Heart left ventricle (tissue), 13 donors: ENCODE measurements at regions not wholly inside any gene's neighbourhood (a gene's known extent, or its start where the extent isn't known, plus 50 kb on each side); places are given as distances from the start of the nearest gene placed in this dataset.

ENCODE experiments used
- POLR2A ChIP-seq, 2 donors: fragments of 450-650 bp; IDR thresholded peaks; one replicate each; pipeline ENCODE4 v1.6.1; 2017; ENCODE audit warnings: antibody characterized with exemption in 2 of 2, mild to moderate bottlenecking in 2 of 2, moderate library complexity in 2 of 2
- TF ChIP-seq, protein P1 (sequence below), 12 donors: fragments of 200-600 bp; sonication (generic) in 4 of 12; IDR thresholded peaks; one replicate each; pipeline versions ENCODE4 v1.5.0 to v1.8.0; 2018 to 2022; ENCODE audit warnings: antibody characterized with exemption in 12 of 12, mild to moderate bottlenecking in 5 of 12
- donor health status: ischemic (EF 13 %, LVEDD 7.1; RV severe dilation, severe dysfunction).
- donor health status: DM: no; HTN: yes; CAD: no.
- donor health status: DM: no; HTN: no; CAD: no.
- donor health status: ischemic (EF 25% LVEDD 6.9; RV normal size, moderate dysfunction).
- donor health status: ischemic (EF 25% LVEDD 5.7; RV mildly dilated, moderate dysfunction).
- donor health status: ischemic (EF 35%, LVEDD 5.7; RV mildly dilated, moderate dysfunction).
- donor health status: nonischemic (EF 11% LVEDD 7.7; RV severe dilation, severe dysfunction).
- donor health status: DM: yes; HTN: yes; CAD: no.
- donor health status: PGD.
- donor health status: ischemic (EF 29% LVEDD 5.4; RV normal size, mild dysfunction).
- donor health status: nonischemic (EF 23%, LVEDD 6.1; RV moderate dilation, normal function).

DNA sequence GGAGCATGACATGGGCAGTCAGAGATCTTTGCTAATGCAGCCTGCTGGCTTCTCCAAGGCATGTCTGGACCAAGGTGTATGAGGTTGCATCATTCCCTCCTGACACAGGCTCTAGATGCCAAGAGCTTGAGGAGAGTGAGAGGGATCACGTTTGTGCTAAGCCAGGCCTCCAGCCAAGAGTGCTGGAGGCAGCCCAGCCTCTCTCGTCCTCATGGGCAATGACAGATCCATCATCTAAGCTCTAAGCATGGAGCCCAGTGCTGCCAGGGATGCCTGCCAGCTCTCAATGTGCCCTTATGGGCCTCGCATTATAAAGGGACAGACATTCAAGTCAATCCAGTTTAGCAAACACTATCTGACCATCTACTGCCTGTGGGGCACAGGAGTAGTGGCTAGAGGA lies 136.3 kb upstream of the VSTM2B start:
- TF ChIP-seq, protein P1, sequence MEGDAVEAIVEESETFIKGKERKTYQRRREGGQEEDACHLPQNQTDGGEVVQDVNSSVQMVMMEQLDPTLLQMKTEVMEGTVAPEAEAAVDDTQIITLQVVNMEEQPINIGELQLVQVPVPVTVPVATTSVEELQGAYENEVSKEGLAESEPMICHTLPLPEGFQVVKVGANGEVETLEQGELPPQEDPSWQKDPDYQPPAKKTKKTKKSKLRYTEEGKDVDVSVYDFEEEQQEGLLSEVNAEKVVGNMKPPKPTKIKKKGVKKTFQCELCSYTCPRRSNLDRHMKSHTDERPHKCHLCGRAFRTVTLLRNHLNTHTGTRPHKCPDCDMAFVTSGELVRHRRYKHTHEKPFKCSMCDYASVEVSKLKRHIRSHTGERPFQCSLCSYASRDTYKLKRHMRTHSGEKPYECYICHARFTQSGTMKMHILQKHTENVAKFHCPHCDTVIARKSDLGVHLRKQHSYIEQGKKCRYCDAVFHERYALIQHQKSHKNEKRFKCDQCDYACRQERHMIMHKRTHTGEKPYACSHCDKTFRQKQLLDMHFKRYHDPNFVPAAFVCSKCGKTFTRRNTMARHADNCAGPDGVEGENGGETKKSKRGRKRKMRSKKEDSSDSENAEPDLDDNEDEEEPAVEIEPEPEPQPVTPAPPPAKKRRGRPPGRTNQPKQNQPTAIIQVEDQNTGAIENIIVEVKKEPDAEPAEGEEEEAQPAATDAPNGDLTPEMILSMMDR (IDR thresholded peaks at IDR 0.05): no peak
- TF ChIP-seq POLR2A (IDR thresholded peaks at IDR 0.05): no peak
